ENCODE measurements at regions not wholly inside any gene's neighbourhood (a gene's known extent, or its start where the extent isn't known, plus 50 kb on each side); places are given as distances from the start of the nearest gene placed in this dataset.

- no peak for TF ChIP-seq ZBTB34 (CRISPR knock-in tag; IDR thresholded peaks at IDR 0.05)
- TF ChIP-seq FOXO4 (CRISPR knock-in tag; conservative IDR thresholded peaks at IDR 0.05), result 0 out of 2 replicates have a peak, but pooled peaks have one; percentile 52
- TF ChIP-seq ZBTB4 (CRISPR knock-in tag; IDR thresholded peaks at IDR 0.05; ENCODE audit: borderline replicate concordance), result no peak
- no peak for TF ChIP-seq KDM6A (CRISPR knock-in tag; IDR thresholded peaks at IDR 0.05; ENCODE audit: low read depth)
- TF ChIP-seq ZNF329 (CRISPR knock-in tag; IDR thresholded peaks at IDR 0.05; ENCODE audit: low read depth), result no peak
Observed at GRCh38 chr2:9110893-9111569, 95.6 kb upstream of the ASAP2 start (continued).

Measured in HepG2 (cell line).